GM12891 (cell line): ENCODE measurements at regions not wholly inside any gene's neighbourhood (a gene's known extent, or its start where the extent isn't known, plus 50 kb on each side); places are given as distances from the start of the nearest gene placed in this dataset.

Experiments
- PAX5 ChIP-seq: IDR thresholded peaks from 2 replicates; pipeline ENCODE4 v1.6.1; 2011; ENCODE audit warnings: low read length, moderate library complexity, mild to moderate bottlenecking; ENCODE audit not compliant: insufficient read depth, severe bottlenecking
- POLR2A ChIP-seq: IDR thresholded peaks from 2 replicates; pipeline ENCODE4 v1.6.1; 2011; ENCODE audit warnings: low read depth, low read length, control low read depth
- POLR2AphosphoS5 ChIP-seq: IDR thresholded peaks from 2 replicates; pipeline ENCODE4 v1.6.1; 2011; ENCODE audit warnings: low read depth, low read length, control low read depth
- POU2F2 ChIP-seq: IDR thresholded peaks from 2 replicates; pipeline ENCODE4 v1.6.1; 2011; ENCODE audit warnings: low read depth, mild to moderate bottlenecking, control low read depth, low read length, moderate library complexity
- TAF1 ChIP-seq: IDR thresholded peaks from 2 replicates; pipeline ENCODE4 v1.6.1; 2011; ENCODE audit warnings: low read depth, low read length, control low read depth

DNA sequence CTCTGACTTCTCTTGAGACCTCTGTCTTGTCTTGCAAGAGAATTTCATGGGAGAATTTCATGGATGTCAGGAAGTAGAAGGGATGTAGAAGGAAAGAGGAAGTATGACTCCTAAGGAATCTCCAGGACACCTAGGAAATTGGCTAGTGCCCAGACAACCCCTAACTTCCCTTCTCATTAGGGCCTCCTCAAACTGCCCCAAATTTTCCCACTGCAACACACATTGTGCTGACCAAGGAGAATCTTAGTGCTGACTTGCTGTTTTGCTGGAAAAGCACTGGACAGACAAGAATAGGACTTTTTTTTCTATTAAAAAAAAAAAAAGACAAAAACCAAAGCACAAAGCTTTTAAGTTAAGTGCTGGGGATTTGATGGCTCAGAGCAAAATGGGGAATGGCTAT, 236.1 kb upstream of the CADM1 start:
- TF ChIP-seq POLR2A, result no peak
- no peak for TF ChIP-seq POLR2AphosphoS5
- no peak for TF ChIP-seq POU2F2
- no peak for TF ChIP-seq TAF1
- TF ChIP-seq PAX5, result no peak
